Parathyroid adenoma (tissue), 2 donors: ENCODE measurements at regions not wholly inside any gene's neighbourhood (a gene's known extent, or its start where the extent isn't known, plus 50 kb on each side); places are given as distances from the start of the nearest gene placed in this dataset.

ENCODE experiments used
- H2AFZ ChIP-seq: fragments of 300-600 bp; sonication (generic); one replicate; pipeline ENCODE4 v1.7.0; 2017; ENCODE audit warnings: antibody characterized with exemption, mild to moderate bottlenecking
- H3K27ac ChIP-seq: fragments of 300-600 bp; sonication (generic); one replicate; pipeline ENCODE4 v1.7.0; 2017
- H3K27me3 ChIP-seq: fragments of 300-600 bp; sonication (generic); one replicate; pipeline ENCODE4 v1.7.0; 2017; ENCODE audit warnings: low read length; ENCODE audit not compliant: control insufficient read depth, insufficient read depth
- H3K36me3 ChIP-seq: fragments of 300-600 bp; sonication (generic); one replicate; pipeline ENCODE4 v1.7.0; 2017; ENCODE audit warnings: low read length; ENCODE audit not compliant: control insufficient read depth, insufficient read depth
- H3K4me1 ChIP-seq: fragments of 300-600 bp; sonication (generic); one replicate; pipeline ENCODE4 v1.7.0; 2017; ENCODE audit warnings: control low read depth
- H3K4me2 ChIP-seq: fragments of 300-600 bp; sonication (generic); one replicate; pipeline ENCODE4 v1.7.0; 2017; ENCODE audit warnings: low read length
- H3K4me3 ChIP-seq: fragments of 300-600 bp; sonication (generic); one replicate; pipeline ENCODE4 v1.7.0; 2017; ENCODE audit warnings: low read depth, low read length
- H3K79me2 ChIP-seq: fragments of 300-600 bp; sonication (generic); one replicate; pipeline ENCODE4 v1.7.0; 2017; ENCODE audit warnings: control low read depth
- H3K9ac ChIP-seq: fragments of 300-600 bp; sonication (generic); one replicate; pipeline ENCODE4 v1.7.0; 2017; ENCODE audit warnings: mild to moderate bottlenecking
- H3K9me3 ChIP-seq: fragments of 300-600 bp; sonication (generic); one replicate; pipeline ENCODE4 v1.7.0; 2017; ENCODE audit warnings: low read length; ENCODE audit not compliant: control insufficient read depth
- TF ChIP-seq, protein P1 (sequence below): fragments of 300-600 bp; sonication (generic); IDR thresholded peaks from one replicate; pipeline ENCODE4 v1.7.0; 2017; ENCODE audit warnings: antibody characterized with exemption, mild to moderate bottlenecking
- donor health status: primary hyperparathyroidism.

DNA sequence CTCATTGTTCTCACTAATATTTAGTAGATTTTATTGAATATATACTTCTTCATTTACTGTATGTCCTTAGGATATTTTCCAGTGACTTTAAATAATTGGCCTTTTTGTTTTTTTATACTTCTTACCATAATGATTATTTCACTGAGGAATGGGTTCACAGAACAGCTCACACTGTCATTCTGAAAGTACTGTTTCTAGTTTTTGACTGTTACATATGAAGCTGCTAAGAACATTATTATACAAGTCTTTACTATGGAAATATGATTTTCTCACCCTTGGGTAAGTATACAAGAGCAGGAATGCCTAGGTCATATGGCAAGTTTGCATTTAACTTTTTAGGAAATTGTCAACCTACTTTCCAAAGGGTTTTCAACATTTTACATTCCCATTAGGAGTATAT, 343.1 kb downstream of the CCER1 start:
- Histone ChIP-seq H3K79me2 (no peaks in the 10 kb centered on the region), H2AFZ (no peak overlapping the region), H3K9ac (no peak overlapping the region), H3K27ac (no peak overlapping the region), H3K9me3 (no peaks in the 10 kb centered on the region), H3K27me3 (no peaks in the 10 kb centered on the region), H3K36me3 (no peaks in the 10 kb centered on the region), H3K4me1 (no peaks in the 10 kb centered on the region), H3K4me2 (no peak overlapping the region), H3K4me3 (no peak overlapping the region)
- TF ChIP-seq, protein P1, sequence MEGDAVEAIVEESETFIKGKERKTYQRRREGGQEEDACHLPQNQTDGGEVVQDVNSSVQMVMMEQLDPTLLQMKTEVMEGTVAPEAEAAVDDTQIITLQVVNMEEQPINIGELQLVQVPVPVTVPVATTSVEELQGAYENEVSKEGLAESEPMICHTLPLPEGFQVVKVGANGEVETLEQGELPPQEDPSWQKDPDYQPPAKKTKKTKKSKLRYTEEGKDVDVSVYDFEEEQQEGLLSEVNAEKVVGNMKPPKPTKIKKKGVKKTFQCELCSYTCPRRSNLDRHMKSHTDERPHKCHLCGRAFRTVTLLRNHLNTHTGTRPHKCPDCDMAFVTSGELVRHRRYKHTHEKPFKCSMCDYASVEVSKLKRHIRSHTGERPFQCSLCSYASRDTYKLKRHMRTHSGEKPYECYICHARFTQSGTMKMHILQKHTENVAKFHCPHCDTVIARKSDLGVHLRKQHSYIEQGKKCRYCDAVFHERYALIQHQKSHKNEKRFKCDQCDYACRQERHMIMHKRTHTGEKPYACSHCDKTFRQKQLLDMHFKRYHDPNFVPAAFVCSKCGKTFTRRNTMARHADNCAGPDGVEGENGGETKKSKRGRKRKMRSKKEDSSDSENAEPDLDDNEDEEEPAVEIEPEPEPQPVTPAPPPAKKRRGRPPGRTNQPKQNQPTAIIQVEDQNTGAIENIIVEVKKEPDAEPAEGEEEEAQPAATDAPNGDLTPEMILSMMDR: no peak

GRCh38 chr12:90611048-90611447, 343.9 kb downstream of the CCER1 start:
- Histone ChIP-seq H3K4me2 (no peak overlapping the region), H3K9ac (no peak overlapping the region), H3K36me3 (no peaks in the 10 kb centered on the region), H3K27ac (no peak overlapping the region), H3K27me3 (no peaks in the 10 kb centered on the region), H3K9me3 (no peaks in the 10 kb centered on the region), H3K4me3 (no peak overlapping the region), H2AFZ (no peak overlapping the region), H3K4me1 (no peaks in the 10 kb centered on the region), H3K79me2 (no peaks in the 10 kb centered on the region)
- TF ChIP-seq, protein P1: no peak

GRCh38 chr12:90593596-90594295, 361.2 kb downstream of the CCER1 start:
- H3K36me3 ChIP-seq: no peaks in the 10 kb centered on the region
- no peaks in the 10 kb centered on the region for H3K27me3 ChIP-seq
- no peak overlapping the region for H3K4me2 ChIP-seq
- no peak overlapping the region for H3K9ac ChIP-seq
- H3K27ac ChIP-seq: no peak overlapping the region
- H3K79me2 ChIP-seq: no peaks in the 10 kb centered on the region
- H2AFZ ChIP-seq: no peak overlapping the region
- TF ChIP-seq, protein P1: no peak
- H3K9me3 ChIP-seq: no peaks in the 10 kb centered on the region
- no peak overlapping the region for H3K4me3 ChIP-seq
- no peaks in the 10 kb centered on the region for H3K4me1 ChIP-seq

GRCh38 chr12:90589956-90590355, 365.0 kb downstream of the CCER1 start:
- no peaks in the 10 kb centered on the region for H3K27me3 ChIP-seq
- TF ChIP-seq, protein P1: no peak
- no peak overlapping the region for H3K9ac ChIP-seq
- no peak overlapping the region for H3K4me3 ChIP-seq
- no peak overlapping the region for H2AFZ ChIP-seq
- H3K4me1 ChIP-seq: no peaks in the 10 kb centered on the region
- H3K36me3 ChIP-seq: no peaks in the 10 kb centered on the region
- H3K27ac ChIP-seq: no peak overlapping the region
- no peaks in the 10 kb centered on the region for H3K9me3 ChIP-seq
- no peaks in the 10 kb centered on the region for H3K79me2 ChIP-seq
- no peak overlapping the region for H3K4me2 ChIP-seq

DNA sequence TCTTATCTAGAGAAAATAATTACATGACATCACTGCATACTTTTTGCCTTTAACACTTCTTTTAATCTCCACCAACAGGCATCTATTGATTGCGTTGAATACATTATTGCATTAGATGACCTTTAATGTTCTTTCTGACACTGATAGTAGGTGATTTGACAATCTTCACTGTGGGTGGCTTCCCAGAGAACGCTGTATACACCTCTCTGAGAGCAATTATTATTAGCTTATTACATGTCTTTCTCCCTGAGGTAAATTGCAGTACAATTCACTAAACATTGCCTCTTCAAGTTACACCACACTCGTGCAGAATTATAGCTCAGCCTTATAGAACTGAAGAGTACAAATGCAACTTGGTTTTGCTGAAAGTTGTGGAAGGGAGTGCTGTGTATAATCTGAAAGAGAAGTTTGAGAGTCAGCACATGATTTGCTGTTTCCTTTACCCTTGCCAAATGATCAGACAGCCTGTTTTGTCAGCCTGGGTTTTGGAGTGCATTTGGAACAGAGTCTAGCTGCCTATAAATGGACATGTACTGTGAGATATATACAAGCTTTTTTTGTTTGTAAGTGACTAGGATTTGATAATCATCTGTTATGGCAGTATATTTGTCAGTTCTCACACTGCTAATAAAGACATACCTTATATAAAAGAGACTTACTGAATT, 369.2 kb downstream of the CCER1 start:
- Histone ChIP-seq H3K27me3 (no peaks in the 10 kb centered on the region), H3K4me2 (no peak overlapping the region), H3K9me3 (no peaks in the 10 kb centered on the region), H3K4me1 (no peaks in the 10 kb centered on the region), H3K36me3 (no peaks in the 10 kb centered on the region), H3K4me3 (no peak overlapping the region), H2AFZ (no peak overlapping the region), H3K79me2 (no peaks in the 10 kb centered on the region), H3K27ac (no peak overlapping the region), H3K9ac (no peak overlapping the region)
- TF ChIP-seq, protein P1: no peak
